ENCODE measurements at regions not wholly inside any gene's neighbourhood (a gene's known extent, or its start where the extent isn't known, plus 50 kb on each side); places are given as distances from the start of the nearest gene placed in this dataset.

DNA sequence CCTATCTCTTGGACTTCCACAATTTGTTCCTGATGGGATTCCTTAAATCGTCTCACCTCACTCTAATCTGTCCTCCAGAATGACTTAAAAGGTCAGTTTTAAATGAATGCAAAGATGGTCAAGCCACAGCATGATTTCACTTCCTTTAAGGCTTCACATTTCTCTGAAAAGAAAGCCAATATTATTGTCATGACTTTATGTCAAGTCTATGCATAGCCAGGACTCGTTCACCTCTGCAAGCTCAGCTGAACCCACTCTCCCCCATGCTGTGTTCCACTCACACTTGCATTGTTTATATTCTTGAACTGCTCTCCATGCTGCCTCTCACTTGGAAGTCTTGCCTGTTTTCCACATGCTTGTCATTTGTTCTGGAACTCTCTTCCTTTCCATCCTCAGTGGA lies 298.4 kb upstream of the MMADHC start:
- no peak overlapping the region for H3K4me3 ChIP-seq (ENCODE audit: low read length)
- 33% methylated on average over 1 of the region's 2 CpGs for WGBS (ENCODE audit: insufficient coverage, low lambda C conversion rate)
- no peaks in the 10 kb centered on the region for H3K4me1 ChIP-seq (ENCODE audit: control insufficient read depth, insufficient read depth, low read length)
- H3K9me3 ChIP-seq (ENCODE audit: control insufficient read depth, low read depth, low read length) = no peaks in the 10 kb centered on the region
- H3K36me3 ChIP-seq (ENCODE audit: control insufficient read depth, insufficient read depth, low read length) = no peaks in the 10 kb centered on the region
- H3K27ac ChIP-seq (ENCODE audit: low read length) = no peak overlapping the region
- H3K27me3 ChIP-seq (ENCODE audit: control insufficient read depth, insufficient read depth, low read length) = no peaks in the 10 kb centered on the region
- no peak for DNase-seq

DNA sequence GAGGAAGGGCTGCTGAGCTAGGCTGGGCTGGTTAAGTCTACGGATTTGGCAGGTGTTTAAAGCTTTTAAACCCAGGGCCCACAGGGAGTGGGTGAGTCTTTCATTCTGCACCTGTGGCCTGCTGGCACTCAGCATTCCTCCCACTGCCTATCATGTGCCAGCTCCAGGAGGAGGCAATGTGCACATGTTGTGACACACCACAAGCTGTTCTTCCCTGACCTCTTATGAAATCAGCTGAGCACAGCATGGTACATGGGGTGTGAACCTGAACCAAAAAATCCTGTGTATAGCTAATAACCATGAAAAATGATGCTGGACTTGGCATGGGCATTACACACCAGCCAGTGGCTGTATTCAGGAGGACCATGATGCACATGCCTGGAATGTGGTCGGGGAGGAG lies 297.9 kb upstream of the MMADHC start:
- Histone ChIP-seq H3K4me1 (ENCODE audit: control insufficient read depth, insufficient read depth, low read length) (no peaks in the 10 kb centered on the region), H3K9me3 (ENCODE audit: control insufficient read depth, low read depth, low read length) (no peaks in the 10 kb centered on the region), H3K36me3 (ENCODE audit: control insufficient read depth, insufficient read depth, low read length) (no peaks in the 10 kb centered on the region), H3K4me3 (ENCODE audit: low read length) (no peak overlapping the region), H3K27me3 (ENCODE audit: control insufficient read depth, insufficient read depth, low read length) (no peaks in the 10 kb centered on the region), H3K27ac (ENCODE audit: low read length) (no peak overlapping the region)
- DNase-seq = no peak
- WGBS (ENCODE audit: insufficient coverage, low lambda C conversion rate) = no CpG with 5 or more reads among the region's 2 CpGs

DNA sequence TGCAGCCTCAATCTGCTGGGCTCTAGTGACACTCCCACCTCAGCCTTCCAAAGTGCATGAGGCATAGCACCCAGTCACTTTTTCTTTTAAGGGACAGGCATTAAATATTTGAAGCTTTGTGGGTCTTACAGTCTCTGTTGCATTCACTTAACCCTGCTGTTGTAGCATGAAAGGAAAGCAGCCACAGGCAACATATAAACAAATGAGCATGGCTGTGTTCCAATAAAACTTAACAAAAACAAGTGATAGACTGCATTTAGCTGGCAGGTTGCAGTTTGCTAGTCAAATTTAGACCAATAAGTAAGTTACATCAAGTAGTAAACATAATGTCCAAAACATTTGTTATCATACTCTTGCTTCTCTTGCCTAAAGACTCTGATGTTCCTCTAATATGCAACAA lies 297.3 kb upstream of the MMADHC start:
- Histone ChIP-seq H3K4me3 (ENCODE audit: low read length) (no peak overlapping the region), H3K27me3 (ENCODE audit: control insufficient read depth, insufficient read depth, low read length) (no peaks in the 10 kb centered on the region), H3K27ac (ENCODE audit: low read length) (no peak overlapping the region), H3K9me3 (ENCODE audit: control insufficient read depth, low read depth, low read length) (no peaks in the 10 kb centered on the region), H3K36me3 (ENCODE audit: control insufficient read depth, insufficient read depth, low read length) (no peaks in the 10 kb centered on the region), H3K4me1 (ENCODE audit: control insufficient read depth, insufficient read depth, low read length) (no peaks in the 10 kb centered on the region)
- DNase-seq = no peak

DNA sequence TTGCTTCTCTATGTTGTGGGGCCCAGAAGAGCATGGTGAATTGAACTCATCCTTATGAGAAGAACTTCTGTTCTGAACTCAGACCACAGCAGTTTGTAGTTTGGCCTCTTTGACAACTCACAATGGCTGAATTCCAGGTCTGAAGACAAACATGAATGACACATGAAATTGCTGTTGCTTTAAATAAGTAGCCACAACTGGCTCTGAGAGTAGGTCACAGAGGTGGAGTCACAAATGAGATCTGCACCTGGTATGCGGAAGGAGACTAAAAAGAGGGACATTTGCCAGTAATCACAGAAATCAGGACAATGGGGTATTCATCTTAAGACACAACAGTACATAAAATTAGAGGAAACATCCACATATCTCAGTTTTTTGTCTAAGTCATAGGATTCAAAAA lies 290.3 kb upstream of the MMADHC start:
- Histone ChIP-seq H3K27ac (ENCODE audit: low read length) (no peak overlapping the region), H3K9me3 (ENCODE audit: control insufficient read depth, low read depth, low read length) (no peaks in the 10 kb centered on the region), H3K4me1 (ENCODE audit: control insufficient read depth, insufficient read depth, low read length) (no peaks in the 10 kb centered on the region), H3K36me3 (ENCODE audit: control insufficient read depth, insufficient read depth, low read length) (no peaks in the 10 kb centered on the region), H3K4me3 (ENCODE audit: low read length) (no peak overlapping the region), H3K27me3 (ENCODE audit: control insufficient read depth, insufficient read depth, low read length) (no peaks in the 10 kb centered on the region)
- whole genome bisulfite sequencing (ENCODE audit: insufficient coverage, low lambda C conversion rate) = 100% methylated on average over 1 of the region's 1 CpG
- no peak for DNase-seq

DNA sequence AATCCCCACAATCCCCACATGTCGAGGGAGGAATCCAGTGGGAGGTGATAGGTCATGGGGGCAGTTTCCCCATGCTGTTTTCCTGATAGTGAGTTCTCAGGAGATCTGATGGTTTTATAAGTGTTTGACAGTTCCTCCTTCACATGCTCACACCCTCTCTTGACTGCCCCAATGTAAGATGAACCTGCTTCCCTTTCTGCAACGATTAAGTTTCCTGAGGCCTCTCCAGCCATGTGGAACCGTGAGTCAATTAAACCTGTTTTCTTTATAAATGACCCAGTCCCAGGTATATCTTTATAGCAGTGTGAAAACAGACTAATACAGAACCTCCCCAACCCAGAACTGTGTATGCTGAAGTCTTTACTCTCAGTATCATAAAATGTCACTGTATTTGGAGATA lies 289.5 kb upstream of the MMADHC start:
- H3K27ac ChIP-seq (ENCODE audit: low read length) = no peak overlapping the region
- no peaks in the 10 kb centered on the region for H3K27me3 ChIP-seq (ENCODE audit: control insufficient read depth, insufficient read depth, low read length)
- no peak overlapping the region for H3K4me3 ChIP-seq (ENCODE audit: low read length)
- no peak for DNase-seq
- WGBS (ENCODE audit: insufficient coverage, low lambda C conversion rate) = no CpG with 5 or more reads among the region's 3 CpGs
- no peaks in the 10 kb centered on the region for H3K4me1 ChIP-seq (ENCODE audit: control insufficient read depth, insufficient read depth, low read length)
- H3K36me3 ChIP-seq (ENCODE audit: control insufficient read depth, insufficient read depth, low read length) = no peaks in the 10 kb centered on the region
- H3K9me3 ChIP-seq (ENCODE audit: control insufficient read depth, low read depth, low read length) = no peaks in the 10 kb centered on the region

DNA sequence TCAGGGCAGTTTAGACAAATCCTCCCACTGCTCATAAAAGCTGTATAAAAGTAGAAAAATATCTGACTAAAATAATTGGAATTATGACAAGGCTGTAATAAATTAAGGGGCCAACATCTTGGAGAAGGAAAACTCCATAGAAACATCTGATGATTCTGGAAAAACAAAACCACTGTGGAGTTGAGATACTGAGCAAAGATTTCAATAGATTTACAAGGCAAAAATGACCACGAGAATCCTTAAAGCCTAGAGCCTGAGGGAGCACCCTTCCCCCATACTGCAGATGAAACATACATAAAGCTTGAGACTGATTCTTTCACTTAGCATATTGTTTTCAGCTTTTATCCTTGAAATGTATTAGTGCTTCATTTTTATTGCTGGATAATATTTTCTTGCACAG lies 286.4 kb upstream of the MMADHC start:
- no peaks in the 10 kb centered on the region for H3K4me1 ChIP-seq (ENCODE audit: control insufficient read depth, insufficient read depth, low read length)
- H3K4me3 ChIP-seq (ENCODE audit: low read length) = no peak overlapping the region
- no peak overlapping the region for H3K27ac ChIP-seq (ENCODE audit: low read length)
- H3K27me3 ChIP-seq (ENCODE audit: control insufficient read depth, insufficient read depth, low read length) = no peaks in the 10 kb centered on the region
- DNase-seq = no peak
- no peaks in the 10 kb centered on the region for H3K36me3 ChIP-seq (ENCODE audit: control insufficient read depth, insufficient read depth, low read length)
- WGBS (ENCODE audit: insufficient coverage, low lambda C conversion rate) = no CpG with 5 or more reads among the region's 1 CpG
- no peaks in the 10 kb centered on the region for H3K9me3 ChIP-seq (ENCODE audit: control insufficient read depth, low read depth, low read length)

DNA sequence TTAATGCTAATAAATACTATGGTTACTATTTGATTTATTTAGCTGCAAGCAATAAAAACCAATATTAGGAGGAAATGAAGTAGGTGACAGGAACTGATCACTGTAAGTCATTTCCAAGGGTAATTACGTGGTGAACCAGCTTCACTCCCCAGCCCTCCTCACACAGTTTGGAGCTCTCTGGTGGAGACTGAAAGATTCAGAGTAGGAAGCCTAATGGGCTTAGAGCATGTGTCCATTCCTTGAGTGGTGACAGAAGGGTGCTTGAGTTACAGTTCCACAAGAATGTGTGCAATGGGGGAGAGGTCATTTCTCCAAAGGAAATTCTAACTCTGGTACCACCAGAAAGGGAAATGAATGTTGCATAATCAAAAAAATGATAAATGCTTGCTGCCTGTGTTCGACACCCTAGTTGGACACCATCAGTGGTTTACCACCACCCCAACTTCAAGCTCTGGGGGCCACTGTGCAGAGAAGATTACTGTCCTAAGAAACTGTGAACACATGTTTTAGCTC lies 285.1 kb upstream of the MMADHC start:
- Histone ChIP-seq H3K27ac (ENCODE audit: low read length) (no peak overlapping the region), H3K9me3 (ENCODE audit: control insufficient read depth, low read depth, low read length) (no peaks in the 10 kb centered on the region), H3K4me1 (ENCODE audit: control insufficient read depth, insufficient read depth, low read length) (no peaks in the 10 kb centered on the region), H3K27me3 (ENCODE audit: control insufficient read depth, insufficient read depth, low read length) (no peaks in the 10 kb centered on the region), H3K36me3 (ENCODE audit: control insufficient read depth, insufficient read depth, low read length) (no peaks in the 10 kb centered on the region), H3K4me3 (ENCODE audit: low read length) (no peak overlapping the region)
- DNase-seq = no peak
- WGBS (ENCODE audit: insufficient coverage, low lambda C conversion rate) = no CpG with 5 or more reads among the region's 2 CpGs

DNA sequence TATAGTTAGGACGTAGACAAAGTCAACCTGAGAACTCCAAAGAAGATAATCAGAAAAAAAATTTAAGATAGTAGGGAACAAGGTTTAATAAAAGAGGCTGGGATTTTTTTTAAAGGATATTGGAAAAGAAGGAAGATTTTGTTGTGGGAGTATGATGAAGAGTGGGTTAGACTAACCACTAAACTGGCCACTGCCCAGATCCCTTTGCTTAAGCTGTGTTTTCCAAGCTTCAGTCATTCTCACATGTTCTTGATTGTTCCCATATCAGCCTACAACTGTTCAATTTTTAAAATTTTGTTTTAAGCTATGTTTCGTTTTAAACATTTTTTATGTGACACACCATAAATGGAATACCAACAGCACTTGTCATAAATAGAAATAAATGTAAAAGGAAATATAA lies 284.5 kb upstream of the MMADHC start:
- DNase-seq = no peak
- H3K36me3 ChIP-seq (ENCODE audit: control insufficient read depth, insufficient read depth, low read length) = no peaks in the 10 kb centered on the region
- WGBS (ENCODE audit: insufficient coverage, low lambda C conversion rate) = 38% methylated on average over 1 of the region's 2 CpGs

DNA sequence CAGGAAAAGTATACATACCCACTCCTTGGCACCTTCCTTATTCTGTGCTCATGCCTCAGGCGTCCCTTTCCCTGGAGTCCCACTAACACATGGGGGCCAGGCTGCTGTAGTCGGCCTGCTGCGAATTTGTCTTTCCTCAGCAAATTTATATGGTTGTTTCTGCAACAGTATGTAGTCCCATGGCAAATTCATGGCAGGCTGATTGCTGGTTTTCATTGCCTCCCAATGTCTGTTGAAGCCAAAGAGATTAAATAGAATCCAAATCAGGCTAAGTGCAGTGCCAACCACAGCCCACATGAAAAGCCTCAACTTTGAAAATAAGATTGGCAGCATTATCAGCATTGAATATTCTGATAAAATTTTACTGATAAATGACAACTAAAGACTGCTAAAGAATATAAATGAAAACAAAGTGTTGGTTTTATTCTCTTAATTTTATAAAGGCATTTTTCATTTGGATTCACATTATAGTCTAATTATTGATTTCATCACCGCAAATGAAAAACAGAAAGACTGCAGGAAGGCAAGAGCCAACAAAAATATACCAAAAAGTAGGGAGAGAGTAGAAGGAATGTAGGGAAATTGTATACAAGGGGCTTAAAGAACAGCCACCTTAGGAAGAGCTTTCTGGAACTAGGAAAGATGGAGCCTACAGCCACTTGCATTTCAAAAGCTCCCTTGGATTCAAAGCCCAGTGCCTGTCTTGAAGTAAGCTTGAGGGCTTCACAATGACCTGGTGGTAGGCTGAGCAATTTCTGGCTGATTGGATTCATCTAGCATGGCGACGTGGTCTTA lies 283.7 kb upstream of the MMADHC start:
- Histone ChIP-seq H3K27me3 (ENCODE audit: control insufficient read depth, insufficient read depth, low read length) (no peaks in the 10 kb centered on the region), H3K4me1 (ENCODE audit: control insufficient read depth, insufficient read depth, low read length) (no peaks in the 10 kb centered on the region), H3K27ac (ENCODE audit: low read length) (no peak overlapping the region), H3K4me3 (ENCODE audit: low read length) (no peak overlapping the region), H3K9me3 (ENCODE audit: control insufficient read depth, low read depth, low read length) (no peaks in the 10 kb centered on the region), H3K36me3 (ENCODE audit: control insufficient read depth, insufficient read depth, low read length) (no peaks in the 10 kb centered on the region)
- DNase-seq = no peak
- WGBS (ENCODE audit: insufficient coverage, low lambda C conversion rate) = 100% methylated on average over 1 of the region's 6 CpGs

More for the DNA sequence above, 284.5 kb upstream of the MMADHC start:
- Histone ChIP-seq H3K4me1 (ENCODE audit: control insufficient read depth, insufficient read depth, low read length) (no peaks in the 10 kb centered on the region), H3K4me3 (ENCODE audit: low read length) (no peak overlapping the region), H3K27me3 (ENCODE audit: control insufficient read depth, insufficient read depth, low read length) (no peaks in the 10 kb centered on the region), H3K9me3 (ENCODE audit: control insufficient read depth, low read depth, low read length) (no peaks in the 10 kb centered on the region), H3K27ac (ENCODE audit: low read length) (no peak overlapping the region)

DNA sequence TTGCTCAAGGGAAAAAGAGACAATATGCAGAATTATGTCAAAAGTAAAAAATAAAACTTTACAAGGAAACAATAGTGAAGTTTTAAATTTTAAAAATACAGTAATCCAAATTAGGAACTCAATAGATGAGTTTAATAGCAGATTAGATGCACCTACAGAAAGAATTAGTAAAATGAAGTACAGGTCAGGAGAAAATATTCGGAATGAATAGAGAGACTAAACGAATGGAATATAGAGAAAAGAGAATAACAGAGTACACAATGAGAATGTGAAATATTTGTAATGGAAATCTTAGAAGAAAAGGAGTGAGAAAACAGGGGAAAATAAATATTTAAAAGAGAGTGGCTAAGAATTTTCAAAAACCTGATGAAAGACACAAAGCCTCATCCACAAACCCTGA lies 275.7 kb upstream of the MMADHC start:
- 100% methylated on average over 2 of the region's 2 CpGs for WGBS (ENCODE audit: insufficient coverage, low lambda C conversion rate)
- DNase-seq = no peak
- H3K27me3 ChIP-seq (ENCODE audit: control insufficient read depth, insufficient read depth, low read length) = no peaks in the 10 kb centered on the region

DNA sequence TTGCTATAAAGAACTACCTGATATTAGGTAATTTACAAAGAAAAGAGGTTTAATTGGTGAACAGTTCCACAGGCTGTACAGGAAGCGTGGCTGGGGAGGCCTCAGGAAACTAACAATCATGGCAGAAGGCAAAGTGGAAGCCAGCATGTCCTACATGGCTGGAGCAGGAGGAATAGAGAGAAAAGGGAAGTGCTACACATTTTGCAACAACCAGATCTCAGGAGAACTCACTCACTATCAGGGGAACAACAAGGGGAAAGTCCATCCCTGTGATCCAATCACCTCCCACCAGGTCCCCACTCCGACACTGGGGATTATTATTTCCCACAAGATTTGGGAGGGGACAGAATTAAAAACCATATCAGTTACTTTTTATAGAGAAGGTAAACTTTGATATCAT lies 273.5 kb upstream of the MMADHC start:
- WGBS (ENCODE audit: insufficient coverage, low lambda C conversion rate) = no CpG with 5 or more reads among the region's 2 CpGs
- no peak overlapping the region for H3K27ac ChIP-seq (ENCODE audit: low read length)
- H3K27me3 ChIP-seq (ENCODE audit: control insufficient read depth, insufficient read depth, low read length) = no peaks in the 10 kb centered on the region
- no peak overlapping the region for H3K4me3 ChIP-seq (ENCODE audit: low read length)
- H3K36me3 ChIP-seq (ENCODE audit: control insufficient read depth, insufficient read depth, low read length) = no peaks in the 10 kb centered on the region
- DNase-seq = no peak
- H3K9me3 ChIP-seq (ENCODE audit: control insufficient read depth, low read depth, low read length) = no peaks in the 10 kb centered on the region
- no peaks in the 10 kb centered on the region for H3K4me1 ChIP-seq (ENCODE audit: control insufficient read depth, insufficient read depth, low read length)

More for the DNA sequence above, 275.7 kb upstream of the MMADHC start:
- H3K36me3 ChIP-seq (ENCODE audit: control insufficient read depth, insufficient read depth, low read length) = no peaks in the 10 kb centered on the region
- H3K4me1 ChIP-seq (ENCODE audit: control insufficient read depth, insufficient read depth, low read length) = no peaks in the 10 kb centered on the region
- no peak overlapping the region for H3K27ac ChIP-seq (ENCODE audit: low read length)
- no peak overlapping the region for H3K4me3 ChIP-seq (ENCODE audit: low read length)
- no peaks in the 10 kb centered on the region for H3K9me3 ChIP-seq (ENCODE audit: control insufficient read depth, low read depth, low read length)
